ENCODE measurements at regions not wholly inside any gene's neighbourhood (a gene's known extent, or its start where the extent isn't known, plus 50 kb on each side); places are given as distances from the start of the nearest gene placed in this dataset.

DNA sequence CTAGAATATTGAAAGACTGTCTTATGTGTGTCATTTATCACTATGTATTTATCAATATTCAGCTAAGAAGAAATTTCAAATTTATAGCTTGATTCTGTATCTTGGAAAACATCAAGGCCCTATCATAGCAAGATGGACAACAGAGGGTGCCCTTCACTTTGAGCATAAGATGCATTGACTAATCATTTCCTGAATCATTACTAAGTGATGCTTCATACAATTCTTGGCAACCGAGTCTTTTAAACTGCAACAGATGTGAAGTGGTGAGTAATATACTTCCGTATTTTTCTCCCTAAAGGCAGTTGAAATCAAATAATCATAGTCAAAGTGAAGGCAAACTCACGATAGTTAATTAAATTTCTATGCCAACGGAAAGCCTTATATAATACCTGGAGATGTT, 318.6 kb upstream of the RGMB start:
- peak; percentile 55 for DNase-seq (ENCODE audit: low spot score)

DNA sequence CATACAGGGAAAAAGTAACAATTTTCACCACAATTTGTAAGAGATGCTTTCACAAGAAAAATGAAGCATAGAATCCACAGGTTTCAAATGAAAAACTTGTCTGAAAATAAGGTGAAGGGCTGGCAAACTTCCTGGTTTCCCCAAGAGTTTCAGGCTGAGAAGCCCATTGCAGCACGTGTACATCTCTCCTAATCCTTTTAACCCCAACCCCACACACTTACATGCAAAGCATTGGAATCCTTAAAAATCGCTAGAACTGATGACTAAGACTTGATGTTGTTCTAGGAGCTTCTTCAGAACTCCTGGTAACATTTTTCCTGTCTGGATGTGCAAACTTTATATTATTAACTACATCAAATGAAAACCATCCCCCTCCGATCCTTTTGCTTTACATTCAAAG, 317.8 kb upstream of the RGMB start:
- DNase-seq (ENCODE audit: low spot score): no peak

GRCh38 chr5:98458004-98458403, 315.5 kb upstream of the RGMB start:
- DNase-seq (ENCODE audit: low spot score): no peak

DNA sequence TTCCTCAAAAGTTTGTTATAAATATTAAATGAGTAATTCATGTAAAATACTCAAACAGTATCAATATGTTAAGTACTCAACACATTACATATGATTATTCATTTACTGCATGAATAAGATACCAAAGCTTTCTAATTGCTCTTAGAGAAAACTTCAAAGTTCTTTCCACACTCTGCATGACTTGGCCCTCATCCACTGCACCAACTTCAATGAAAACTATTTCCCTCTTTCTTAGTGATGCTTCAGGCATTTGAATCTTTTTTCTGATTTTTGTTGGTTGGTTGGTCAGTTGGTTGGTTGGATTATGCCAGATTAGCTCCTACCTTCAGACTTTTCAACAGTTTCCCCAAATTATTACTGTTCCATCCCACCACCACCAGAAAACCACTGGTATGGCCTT, 314.7 kb upstream of the RGMB start:
- no peak for DNase-seq (ENCODE audit: low spot score)

DNA sequence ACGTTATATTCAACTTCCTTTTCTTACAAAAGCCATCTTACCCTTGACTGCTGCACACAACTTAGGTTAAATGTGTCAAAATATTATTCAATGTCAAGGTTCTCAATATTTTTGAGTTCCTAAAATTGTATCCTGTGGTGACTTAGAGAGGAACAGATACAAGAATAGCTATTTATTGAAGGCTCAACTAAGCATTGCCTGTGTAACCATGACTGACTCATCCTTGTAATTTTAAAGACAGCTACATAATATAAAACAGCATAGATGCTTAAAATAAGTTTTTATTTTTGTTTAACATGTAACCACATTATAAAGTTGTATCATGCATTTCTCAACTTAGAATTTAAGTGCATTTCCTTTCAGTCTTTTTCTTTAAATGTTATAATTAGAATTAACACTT, 312.9 kb upstream of the RGMB start:
- no peak for DNase-seq (ENCODE audit: low spot score)

DNA sequence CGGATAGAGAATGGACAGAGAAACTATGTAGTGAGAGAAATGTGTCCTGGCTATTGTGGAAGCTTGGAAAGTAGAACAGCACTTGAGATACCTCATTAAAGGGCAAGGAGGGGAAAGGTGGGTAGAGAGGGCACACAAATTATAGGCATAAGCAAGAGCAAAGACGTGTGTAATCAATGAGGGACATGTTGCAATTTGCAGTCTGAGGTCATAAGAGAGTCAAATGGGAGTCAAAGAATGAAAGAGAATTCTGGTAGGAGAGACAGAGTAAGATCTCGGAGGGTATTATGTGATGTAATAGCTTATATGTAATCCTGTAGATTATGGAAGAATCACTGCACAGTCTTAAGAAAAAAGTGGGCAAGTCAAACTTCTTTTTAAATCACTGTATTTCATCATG, 312.0 kb upstream of the RGMB start:
- DNase-seq (ENCODE audit: low spot score): no peak

DNA sequence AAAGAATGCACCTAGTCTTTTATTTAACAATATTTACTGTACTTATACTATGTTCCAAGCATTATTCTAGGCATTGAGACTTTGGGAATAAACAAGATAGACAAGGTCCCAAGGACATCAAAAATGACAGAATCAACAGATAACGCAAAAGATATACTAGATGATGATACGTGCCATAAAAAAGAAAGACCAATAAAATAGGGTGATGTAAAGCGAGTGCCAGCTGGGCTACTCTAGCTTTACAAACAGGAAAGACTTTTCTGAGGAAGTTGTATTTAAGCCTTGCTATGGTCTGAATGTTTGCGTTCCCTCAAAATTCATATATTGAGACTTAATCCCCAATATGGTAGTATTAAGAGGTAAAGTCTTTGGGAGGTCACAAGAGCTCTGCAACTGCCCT, 310.2 kb upstream of the RGMB start:
- no peak for DNase-seq (ENCODE audit: low spot score)

DNA sequence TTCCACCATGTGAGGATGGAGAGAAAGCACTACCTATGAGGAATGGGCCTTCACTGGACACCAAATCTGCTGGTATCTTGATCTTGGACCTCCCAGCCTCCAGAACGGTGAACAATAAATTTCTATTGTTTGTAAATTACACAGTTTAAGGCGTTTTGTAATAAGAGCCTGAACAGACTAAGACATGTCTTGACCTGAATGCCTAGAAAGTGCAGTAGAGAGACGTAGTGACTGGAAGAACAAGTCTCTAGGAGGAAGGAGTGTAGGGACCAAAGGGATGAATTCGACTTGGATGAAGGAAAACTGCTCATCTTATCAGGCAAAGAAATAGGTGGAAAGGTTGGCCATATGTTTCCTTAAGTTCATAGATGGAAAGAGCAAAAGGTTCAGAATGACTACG, 309.8 kb upstream of the RGMB start:
- no peak for DNase-seq (ENCODE audit: low spot score)

DNA sequence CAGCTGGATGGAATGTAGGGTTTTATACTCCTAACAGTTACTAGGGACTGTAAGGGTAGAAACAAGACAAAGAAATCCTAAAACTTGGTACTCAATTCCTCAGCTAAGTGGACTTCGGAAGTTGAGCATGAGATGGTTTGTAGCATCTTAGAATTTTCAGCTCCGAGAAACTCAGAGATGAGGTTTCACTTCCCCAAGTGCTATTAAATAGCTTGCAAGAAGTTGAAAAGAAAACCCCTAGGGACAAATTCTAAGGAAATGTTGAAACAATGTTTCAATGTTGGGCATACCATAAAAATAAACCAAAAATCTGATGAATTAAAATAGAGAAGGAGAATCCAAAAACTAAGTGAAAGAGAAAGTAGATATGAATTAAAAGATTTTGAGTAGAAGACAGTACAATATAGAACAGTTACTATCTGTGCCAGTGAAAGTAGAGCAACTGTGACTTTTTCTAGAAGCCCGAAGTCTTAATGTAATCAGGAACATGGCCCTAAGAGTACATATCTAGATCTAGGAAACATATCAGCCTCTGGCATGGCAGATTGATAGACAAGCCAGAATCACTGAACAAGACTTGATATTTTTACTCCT, 308.6 kb upstream of the RGMB start:
- DNase-seq (ENCODE audit: low spot score): no peak

DNA sequence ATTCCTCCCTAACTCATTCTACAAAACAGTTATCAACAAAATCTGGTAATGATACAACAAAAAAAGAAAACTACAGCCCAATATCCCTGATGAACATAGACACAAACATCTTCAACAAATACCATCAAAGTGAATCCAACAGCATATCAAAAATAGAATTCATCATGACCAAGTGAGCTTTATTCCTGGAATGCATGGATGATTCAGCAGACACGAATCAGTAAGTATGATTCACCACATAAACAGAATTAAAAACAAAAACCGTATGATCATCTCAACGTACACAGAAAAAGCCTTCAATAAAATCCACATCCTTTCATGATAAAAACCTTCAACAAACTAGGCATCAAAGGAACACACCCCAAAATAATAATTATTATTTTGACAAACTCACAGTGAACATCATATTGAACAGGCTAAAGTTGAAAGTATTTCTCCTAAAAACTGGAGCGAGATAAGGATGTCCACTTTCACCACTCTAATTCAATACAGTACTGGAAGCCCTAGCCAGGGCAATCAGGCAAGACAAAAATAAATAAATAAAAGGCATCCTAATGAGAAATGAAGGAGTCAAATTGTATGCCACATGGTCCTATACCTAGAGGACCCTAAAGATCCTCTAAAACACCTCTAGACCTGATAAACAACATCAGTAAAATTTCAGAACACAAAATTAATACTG, 305.1 kb upstream of the RGMB start:
- peak; percentile 15 for DNase-seq (ENCODE audit: low spot score)

GRCh38 chr5:98470747-98471146, 302.7 kb upstream of the RGMB start:
- DNase-seq (ENCODE audit: low spot score): no peak

GRCh38 chr5:98471458-98471857, 302.0 kb upstream of the RGMB start:
- DNase-seq (ENCODE audit: low spot score): no peak

GRCh38 chr5:98474216-98474615, 299.2 kb upstream of the RGMB start:
- no peak for DNase-seq (ENCODE audit: low spot score)

GRCh38 chr5:98474782-98475181, 298.7 kb upstream of the RGMB start:
- no peak for DNase-seq (ENCODE audit: low spot score)

- peak; percentile 12 for DNase-seq (ENCODE audit: low spot score)
Measured at GRCh38 chr5:98482321-98483300, 290.9 kb upstream of the RGMB start.

DNA sequence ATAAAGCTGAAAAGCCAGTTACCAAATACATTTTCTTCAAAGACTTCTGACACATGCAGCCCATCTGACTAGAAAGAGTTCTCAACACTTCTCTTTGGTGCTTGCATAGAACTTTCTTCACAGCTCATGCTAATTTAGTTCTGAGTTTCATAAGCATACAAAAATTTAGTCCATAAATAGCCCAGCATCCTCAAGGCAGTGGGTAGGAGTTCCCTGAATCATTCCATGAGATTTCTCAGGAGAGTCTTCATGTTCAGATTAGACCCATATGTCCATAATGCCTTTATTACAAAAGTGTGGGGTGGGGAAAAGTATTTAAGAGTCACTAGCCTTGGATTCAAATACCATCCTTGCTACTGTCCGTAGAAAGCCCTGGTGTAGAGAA, 290.2 kb upstream of the RGMB start:
- DNase-seq (ENCODE audit: low spot score): peak; percentile 47

DNA sequence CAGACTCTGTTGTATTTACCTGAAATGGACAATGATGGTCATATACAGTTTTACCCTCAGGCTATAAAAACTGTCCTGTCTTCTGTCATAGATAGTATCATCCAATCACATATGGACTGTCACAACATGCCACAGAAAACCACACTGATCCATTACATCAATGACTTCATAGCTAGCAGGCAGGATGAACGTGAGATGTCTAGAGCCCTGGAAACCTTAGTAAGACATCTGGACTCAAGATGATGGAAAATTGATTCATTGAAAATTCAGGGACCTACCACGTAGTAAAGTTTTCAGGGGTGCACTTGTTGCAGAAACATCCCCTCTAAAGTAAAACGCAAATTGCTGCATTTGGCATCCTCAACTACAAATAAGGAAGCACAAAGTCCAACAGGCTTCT, 284.4 kb upstream of the RGMB start:
- DNase-seq (ENCODE audit: low spot score): no peak

GRCh38 chr5:98490348-98490747, 283.1 kb upstream of the RGMB start:
- no peak for DNase-seq (ENCODE audit: low spot score)

- DNase-seq (ENCODE audit: low spot score): no peak
Measured at GRCh38 chr5:98492258-98492657, 281.2 kb upstream of the RGMB start.

GRCh38 chr5:98497418-98497817, 276.0 kb upstream of the RGMB start:
- no peak for DNase-seq (ENCODE audit: low spot score)

GRCh38 chr5:98498028-98498427, 275.4 kb upstream of the RGMB start:
- no peak for DNase-seq (ENCODE audit: low spot score)

DNA sequence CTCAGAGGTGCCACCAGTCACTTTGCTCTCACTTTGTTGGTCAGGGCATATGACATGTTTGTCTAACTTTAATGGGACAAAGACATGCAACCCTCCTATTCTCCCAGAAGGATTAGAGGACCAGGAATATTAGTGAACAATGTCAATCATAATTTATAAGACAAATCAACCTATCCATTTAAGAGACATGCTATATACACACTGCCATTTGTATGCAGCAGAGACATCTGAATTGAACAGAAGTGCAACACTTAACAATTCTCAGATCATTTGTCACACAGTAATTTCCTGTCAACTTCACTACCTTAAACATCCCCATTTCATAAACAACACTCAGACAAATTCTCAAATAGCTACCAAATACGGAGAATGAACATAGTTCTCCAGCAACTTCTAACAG, 273.6 kb upstream of the RGMB start:
- no peak for DNase-seq (ENCODE audit: low spot score)

GRCh38 chr5:98500811-98501210, 272.7 kb upstream of the RGMB start:
- no peak for DNase-seq (ENCODE audit: low spot score)
